Endothelial cell of umbilical vein (primary cell): ENCODE measurements at regions not wholly inside any gene's neighbourhood (a gene's known extent, or its start where the extent isn't known, plus 50 kb on each side); places are given as distances from the start of the nearest gene placed in this dataset.

Experiments
- BruUV-seq: library from RNA; stranded (reverse); fragments of 400-500 nt; replicated peaks from 2 replicates; lab custom pipeline; 2021; lab: Mats Ljungman, UMichigan
- CTCF ChIA-PET: fragments of 300-600, 350-600 bp; sonication (Branson Sonifier 250); formaldehyde crosslinking; loops from one replicate; lab custom pipeline; 2021; ENCODE audit warnings: antibody characterized with exemption, inconsistent platforms; lab: Charles Lee
- POLR2A ChIA-PET: fragments of 300-600, 350-600 bp; sonication (Branson Sonifier 250); formaldehyde crosslinking; loops from one replicate; lab custom pipeline; 2021; ENCODE audit warnings: antibody characterized with exemption, inconsistent platforms; lab: Charles Lee
- DNase-seq: peaks from one replicate; pipeline ENCODE4 v3.0.0-alpha.2; 2011; ENCODE audit warnings: low read depth, low spot score
- FAIRE-seq: peaks from 2 replicates; lab custom pipeline; 2011; peaks lifted over from hg19 to GRCh38; lab: Jason Lieb, UNC
- H2AFZ ChIP-seq: 2 replicates; pipeline ENCODE4 v1.6.0; 2012; ENCODE audit warnings: low read depth, low read length, control low read depth, inconsistent platforms
- H3K27ac ChIP-seq: 2 replicates; pipeline ENCODE4 v1.5.1; 2011; ENCODE audit warnings: low read depth, mild to moderate bottlenecking, control low read depth, low read length, moderate library complexity; ENCODE audit not compliant: insufficient read depth
- H3K27me3 ChIP-seq, 2 experiments: 2 replicates each; pipeline versions ENCODE4 v1.6.0 to v1.6.1; 2011; ENCODE audit warnings: low read length in 2 of 2, mixed read lengths in 1 of 2; ENCODE audit not compliant: control insufficient read depth in 2 of 2, insufficient read depth in 2 of 2
- H3K36me3 ChIP-seq, 2 experiments: 2 replicates in 1 of 2; 3 replicates in 1 of 2; pipeline ENCODE4 v1.5.1; 2011; ENCODE audit warnings: low read length in 2 of 2, mild to moderate bottlenecking in 1 of 2, moderate library complexity in 1 of 2; ENCODE audit not compliant: control insufficient read depth in 2 of 2, insufficient read depth in 2 of 2; ENCODE audit errors: extremely low read depth in 1 of 2
- H3K4me1 ChIP-seq: 3 replicates; pipeline ENCODE4 v1.5.1; 2011; ENCODE audit warnings: mild to moderate bottlenecking, low read length; ENCODE audit not compliant: control insufficient read depth, insufficient read depth; ENCODE audit errors: extremely low read depth
- H3K4me2 ChIP-seq: 2 replicates; pipeline ENCODE4 v1.6.1; 2011; ENCODE audit warnings: low read length, control low read depth, mixed read lengths; ENCODE audit not compliant: insufficient read depth
- H3K4me3 ChIP-seq, 3 experiments: fragments of 200-600 bp in 1 of 3; sonication (generic), shearing (Covaris generic) in 1 of 3; replicated peaks in 1 of 3; 2 replicates each; pipeline ENCODE4 v1.5.1; 2011 to 2016; ENCODE audit warnings: control low read depth in 3 of 3, low read length in 3 of 3, mild to moderate bottlenecking in 2 of 3, inconsistent platforms in 1 of 3, low read depth in 1 of 3, moderate library complexity in 1 of 3; ENCODE audit not compliant: insufficient read depth in 1 of 3
- H3K79me2 ChIP-seq: 2 replicates; pipeline ENCODE4 v1.6.0; 2012; ENCODE audit warnings: low read length, inconsistent platforms; ENCODE audit not compliant: control insufficient read depth, insufficient read depth
- H3K9ac ChIP-seq: replicated peaks from 2 replicates; pipeline ENCODE3; 2011; ENCODE audit warnings: low read length, control low read depth; ENCODE audit not compliant: insufficient read depth; ENCODE audit errors: extremely low read depth
- H3K9me1 ChIP-seq: replicated peaks from 3 replicates; pipeline ENCODE4 v1.6.0; 2011; ENCODE audit warnings: mild to moderate bottlenecking, low read length; ENCODE audit not compliant: control insufficient read depth, insufficient read depth; ENCODE audit errors: extremely low read depth
- H3K9me3 ChIP-seq: replicated peaks from 2 replicates; pipeline ENCODE4 v1.5.1; 2012; ENCODE audit warnings: low read length, inconsistent platforms; ENCODE audit not compliant: control insufficient read depth, insufficient read depth
- H4K20me1 ChIP-seq: replicated peaks from 2 replicates; pipeline ENCODE3; 2011; ENCODE audit warnings: mild to moderate bottlenecking, low read length; ENCODE audit not compliant: control insufficient read depth, insufficient read depth; ENCODE audit errors: extremely low read depth
- EZH2 ChIP-seq: IDR thresholded peaks from 2 replicates; pipeline ENCODE4 v1.6.1; 2012; ENCODE audit warnings: borderline replicate concordance, low read depth, mild to moderate bottlenecking, moderate library complexity, low read length, inconsistent platforms; ENCODE audit not compliant: severe bottlenecking
- FOS ChIP-seq: IDR thresholded peaks from 2 replicates; pipeline ENCODE4 v1.6.1; 2011; ENCODE audit warnings: mild to moderate bottlenecking, low read length, moderate library complexity, borderline replicate concordance; ENCODE audit not compliant: insufficient read depth
- GATA2 ChIP-seq: IDR thresholded peaks from 2 replicates; pipeline ENCODE4 v1.7.0; 2011; ENCODE audit warnings: low read depth, mild to moderate bottlenecking, moderate library complexity, mixed read lengths, low read length; ENCODE audit not compliant: insufficient read length, insufficient read depth
- JUN ChIP-seq: IDR thresholded peaks from 2 replicates; pipeline ENCODE4 v1.6.1; 2011; ENCODE audit warnings: borderline replicate concordance, low read depth; ENCODE audit not compliant: insufficient read length, insufficient read depth
- MAX ChIP-seq: IDR thresholded peaks from 2 replicates; pipeline ENCODE4 v1.6.1; 2011; ENCODE audit not compliant: insufficient read depth, insufficient read length
- MYC ChIP-seq: IDR thresholded peaks from one replicate; pipeline ENCODE4 v1.6.1; 2011; ENCODE audit warnings: mild to moderate bottlenecking, low read depth, low read length
- POLR2A ChIP-seq: IDR thresholded peaks from 2 replicates; pipeline ENCODE4 v1.6.1; 2012; ENCODE audit warnings: low read depth, mild to moderate bottlenecking, control low read depth, low read length
- POLR2AphosphoS5 ChIP-seq: IDR thresholded peaks from 2 replicates; pipeline ENCODE4 v1.6.1; 2012; ENCODE audit warnings: low read depth, mild to moderate bottlenecking, control low read depth, low read length, moderate library complexity; ENCODE audit not compliant: insufficient read depth
- dilution Hi-C: fragments of 300-500 bp; cut with MboI; formaldehyde crosslinking; loops from one replicate; pipeline ENCODE4 v1.15.0; 2019; ENCODE audit warnings: low sequenced_read_pairs; ENCODE audit not compliant: extremely low pct_ligation_motif_present
- intact Hi-C: fragments of 100-400 bp; cut with micrococcal nuclease; formaldehyde crosslinking; loops from one replicate; pipeline ENCODE4 v1.10.0; 2022
- TF ChIP-seq, protein P1 (sequence below), 2 donors: IDR thresholded peaks; 1 replicate in 1 of 2; 2 replicates in 1 of 2; pipeline ENCODE4 v1.5.1; 2011; ENCODE audit warnings: low read length in 2 of 2, mild to moderate bottlenecking in 2 of 2, moderate library complexity in 2 of 2, control low read depth in 1 of 2, inconsistent platforms in 1 of 2, low read depth in 1 of 2; ENCODE audit not compliant: insufficient read depth in 1 of 2; ENCODE audit errors: extremely low read depth in 1 of 2

- Histone ChIP-seq H4K20me1 (no peaks in the 10 kb centered on the region), H3K79me2 (no peaks in the 10 kb centered on the region), H3K4me3 (no peak overlapping the region), H3K36me3 (no peaks in the 10 kb centered on the region), H3K9ac (no peak overlapping the region), H3K4me2 (no peak overlapping the region), H3K27me3 (no peaks in the 10 kb centered on the region), H3K4me1 (no peaks in the 10 kb centered on the region), H3K27ac (no peak overlapping the region), H2AFZ (no peak overlapping the region), H3K9me1 (no peaks in the 10 kb centered on the region), H3K9me3 (no peaks in the 10 kb centered on the region)
- dilution Hi-C loops = no loop called here
- CTCF ChIA-PET = interaction anchor here (1.3 kb wide), 1 partner anchor 14 kb away, joined by 3 read pairs; no protein-coding TSS in a partner anchor
- intact Hi-C loops = no loop called here
- FAIRE-seq (no peak), DNase-seq (no peak)
- TF ChIP-seq POLR2AphosphoS5 (no peak), FOS (no peak), MAX (no peak), EZH2 (no peak), MYC (no peak), JUN (no peak), GATA2 (no peak), POLR2A (no peak)
- TF ChIP-seq, protein P1, sequence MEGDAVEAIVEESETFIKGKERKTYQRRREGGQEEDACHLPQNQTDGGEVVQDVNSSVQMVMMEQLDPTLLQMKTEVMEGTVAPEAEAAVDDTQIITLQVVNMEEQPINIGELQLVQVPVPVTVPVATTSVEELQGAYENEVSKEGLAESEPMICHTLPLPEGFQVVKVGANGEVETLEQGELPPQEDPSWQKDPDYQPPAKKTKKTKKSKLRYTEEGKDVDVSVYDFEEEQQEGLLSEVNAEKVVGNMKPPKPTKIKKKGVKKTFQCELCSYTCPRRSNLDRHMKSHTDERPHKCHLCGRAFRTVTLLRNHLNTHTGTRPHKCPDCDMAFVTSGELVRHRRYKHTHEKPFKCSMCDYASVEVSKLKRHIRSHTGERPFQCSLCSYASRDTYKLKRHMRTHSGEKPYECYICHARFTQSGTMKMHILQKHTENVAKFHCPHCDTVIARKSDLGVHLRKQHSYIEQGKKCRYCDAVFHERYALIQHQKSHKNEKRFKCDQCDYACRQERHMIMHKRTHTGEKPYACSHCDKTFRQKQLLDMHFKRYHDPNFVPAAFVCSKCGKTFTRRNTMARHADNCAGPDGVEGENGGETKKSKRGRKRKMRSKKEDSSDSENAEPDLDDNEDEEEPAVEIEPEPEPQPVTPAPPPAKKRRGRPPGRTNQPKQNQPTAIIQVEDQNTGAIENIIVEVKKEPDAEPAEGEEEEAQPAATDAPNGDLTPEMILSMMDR (IDR thresholded peaks at IDR 0.05; ENCODE audit: extremely low read depth in 1 of 2, insufficient read depth in 1 of 2, low read depth in 1 of 2, low read length in 2 of 2) = no peak
- no TSS peak for BruUV-seq
- POLR2A ChIA-PET = no interaction called here
Measured at GRCh38 chr5:120367896-120368634, 96.0 kb upstream of the PRR16 start.
